Ovary (tissue), 7 donors: ENCODE measurements at regions not wholly inside any gene's neighbourhood (a gene's known extent, or its start where the extent isn't known, plus 50 kb on each side); places are given as distances from the start of the nearest gene placed in this dataset.

Experiments used
- DNase-seq, 5 donors: peaks; one replicate each; pipeline ENCODE4 v3.0.0-alpha.2; 2019 to 2020
- H3K27ac ChIP-seq, 2 donors: fragments of 200-600 bp; one replicate each; pipeline versions ENCODE4 v1.5.1 to v1.8.0; 2019 to 2022
- H3K27me3 ChIP-seq: fragments of 200-600 bp; one replicate; pipeline ENCODE4 v1.8.0; 2022
- H3K36me3 ChIP-seq: fragments of 200-600 bp; sonication (generic); one replicate; pipeline ENCODE4 v1.5.1; 2019
- H3K4me1 ChIP-seq: one replicate; pipeline ENCODE4 v1.8.1; 2013; ENCODE audit warnings: mild to moderate bottlenecking, moderate library complexity; ENCODE audit not compliant: insufficient read depth
- H3K4me3 ChIP-seq: fragments of 200-600 bp; sonication (generic); one replicate; pipeline ENCODE4 v1.5.1; 2017
- H3K9me3 ChIP-seq, 2 donors: fragments of 200-600 bp in 1 of 2; sonication (generic) in 1 of 2; one replicate each; pipeline versions ENCODE4 v1.5.1 to v1.8.1; 2013 to 2019; ENCODE audit warnings: mild to moderate bottlenecking in 1 of 2, moderate library complexity in 1 of 2
- EP300 ChIP-seq: sonication (generic); formaldehyde crosslinking; IDR thresholded peaks from one replicate; pipeline ENCODE4 v1.6.1; 2017; ENCODE audit warnings: antibody characterized with exemption
- POLR2A ChIP-seq: fragments of 450-650 bp; IDR thresholded peaks from one replicate; pipeline ENCODE4 v1.6.1; 2017; ENCODE audit warnings: antibody characterized with exemption, mild to moderate bottlenecking, moderate library complexity
- WGBS, 3 donors: extraction: QIAGEN DNeasy Blood & Tissue Kit in 1 of 3; methylation state at CpG; one replicate each; pipeline versions ENCODE4 v1.1.5 to v1.1.7; 2013 to 2017; 5-methylcytosine and 5-hydroxymethylcytosine counted together
- intact Hi-C, 4 donors: fragments of 100-400 bp; cut with DNase I; formaldehyde crosslinking; loops; one replicate each; pipeline versions ENCODE4 v1.11.0 to v1.15.1; 2022 to 2023
- TF ChIP-seq, protein P1 (sequence below), 3 donors: fragments of 450-650 bp in 2 of 3; fragments of 200-600 bp in 1 of 3; IDR thresholded peaks; one replicate each; pipeline versions ENCODE4 v1.5.1 to v1.8.0; 2016 to 2022; ENCODE audit warnings: antibody characterized with exemption in 3 of 3, mild to moderate bottlenecking in 1 of 3
- donor health status: DM: no; HTN: no; CAD: no; lungs with moderate emphysema.
- donor health status: DM: no; HTN: no; CAD: no.
- donor health status: Bipolar disorder and iron deficiency.
- donor health status: DM: no; HTN: no; CAD: no.
- donor health status: DM: yes; HTN: yes; CAD: no.

DNA sequence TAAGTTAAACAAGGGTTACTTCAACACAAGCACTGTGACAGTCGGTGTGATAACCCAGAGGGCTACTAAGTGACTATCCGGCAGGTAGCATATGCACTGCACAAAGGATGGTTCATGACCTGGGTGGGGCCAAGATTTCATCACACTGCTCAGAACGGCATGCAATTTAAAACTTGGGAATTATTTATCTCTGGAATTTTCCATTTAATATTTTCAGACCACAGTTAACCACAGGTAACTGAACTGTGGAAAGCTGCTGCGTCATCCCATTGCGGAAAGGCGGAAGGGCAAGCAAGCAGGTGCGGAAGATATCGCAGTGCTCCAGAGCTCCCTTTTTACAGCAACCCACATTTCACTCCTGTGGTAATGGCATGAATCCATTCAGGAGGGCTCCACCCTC lies 540.8 kb downstream of the INSC start:
- Histone ChIP-seq H3K27ac (no peak overlapping the region), H3K36me3 (no peaks in the 10 kb centered on the region), H3K4me3 (no peak overlapping the region), H3K27me3 (no peaks in the 10 kb centered on the region), H3K9me3 (no peaks in the 10 kb centered on the region), H3K4me1 (peaks cover 4% of the 10 kb centered on the region)
- TF ChIP-seq POLR2A (no peak), EP300 (no peak)
- TF ChIP-seq, protein P1, sequence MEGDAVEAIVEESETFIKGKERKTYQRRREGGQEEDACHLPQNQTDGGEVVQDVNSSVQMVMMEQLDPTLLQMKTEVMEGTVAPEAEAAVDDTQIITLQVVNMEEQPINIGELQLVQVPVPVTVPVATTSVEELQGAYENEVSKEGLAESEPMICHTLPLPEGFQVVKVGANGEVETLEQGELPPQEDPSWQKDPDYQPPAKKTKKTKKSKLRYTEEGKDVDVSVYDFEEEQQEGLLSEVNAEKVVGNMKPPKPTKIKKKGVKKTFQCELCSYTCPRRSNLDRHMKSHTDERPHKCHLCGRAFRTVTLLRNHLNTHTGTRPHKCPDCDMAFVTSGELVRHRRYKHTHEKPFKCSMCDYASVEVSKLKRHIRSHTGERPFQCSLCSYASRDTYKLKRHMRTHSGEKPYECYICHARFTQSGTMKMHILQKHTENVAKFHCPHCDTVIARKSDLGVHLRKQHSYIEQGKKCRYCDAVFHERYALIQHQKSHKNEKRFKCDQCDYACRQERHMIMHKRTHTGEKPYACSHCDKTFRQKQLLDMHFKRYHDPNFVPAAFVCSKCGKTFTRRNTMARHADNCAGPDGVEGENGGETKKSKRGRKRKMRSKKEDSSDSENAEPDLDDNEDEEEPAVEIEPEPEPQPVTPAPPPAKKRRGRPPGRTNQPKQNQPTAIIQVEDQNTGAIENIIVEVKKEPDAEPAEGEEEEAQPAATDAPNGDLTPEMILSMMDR (IDR thresholded peaks at IDR 0.05), result no peak
- DNase-seq, result no peak
- 80 to 86% (median 80%) methylated on average over 8 of the region's 8 CpGs for WGBS, 3 donors
- intact Hi-C loops, result loop anchor here in 2 of 4 donors (10.0 kb wide), 2 partner anchors 309 to 949 kb away; no protein-coding TSS in a partner anchor

DNA sequence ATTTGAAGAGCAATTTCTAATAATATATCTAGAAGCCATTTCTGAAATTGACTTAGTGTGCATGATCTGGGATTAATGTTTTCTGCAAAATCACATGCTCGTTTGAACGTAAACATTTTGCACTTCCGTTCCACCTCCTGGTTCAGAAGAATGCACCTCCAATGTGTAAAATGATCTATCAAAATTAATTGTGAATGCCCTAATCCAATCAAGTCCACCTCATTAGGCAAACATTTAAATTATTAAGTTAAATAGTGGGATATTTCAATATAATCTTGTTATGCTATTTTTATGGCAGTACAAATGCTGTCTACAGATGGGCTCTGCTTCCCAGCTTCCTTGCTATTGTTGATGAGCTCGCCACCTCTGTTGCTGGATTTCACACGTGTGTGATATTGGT lies 542.5 kb downstream of the INSC start:
- 81 to 90% (median 84%) methylated on average over 5 of the region's 5 CpGs for WGBS, 3 donors
- intact Hi-C loops, result loop anchor here in 2 of 4 donors (10.0 kb wide), 2 partner anchors 308 to 948 kb away; no protein-coding TSS in a partner anchor
- Histone ChIP-seq H3K27me3 (no peaks in the 10 kb centered on the region), H3K4me1 (no peaks in the 10 kb centered on the region), H3K9me3 (no peaks in the 10 kb centered on the region), H3K27ac (no peak overlapping the region), H3K36me3 (no peaks in the 10 kb centered on the region), H3K4me3 (no peak overlapping the region)
- no peak for DNase-seq
- TF ChIP-seq EP300 (no peak), POLR2A (no peak)
- TF ChIP-seq, protein P1 (IDR thresholded peaks at IDR 0.05), result no peak

DNA sequence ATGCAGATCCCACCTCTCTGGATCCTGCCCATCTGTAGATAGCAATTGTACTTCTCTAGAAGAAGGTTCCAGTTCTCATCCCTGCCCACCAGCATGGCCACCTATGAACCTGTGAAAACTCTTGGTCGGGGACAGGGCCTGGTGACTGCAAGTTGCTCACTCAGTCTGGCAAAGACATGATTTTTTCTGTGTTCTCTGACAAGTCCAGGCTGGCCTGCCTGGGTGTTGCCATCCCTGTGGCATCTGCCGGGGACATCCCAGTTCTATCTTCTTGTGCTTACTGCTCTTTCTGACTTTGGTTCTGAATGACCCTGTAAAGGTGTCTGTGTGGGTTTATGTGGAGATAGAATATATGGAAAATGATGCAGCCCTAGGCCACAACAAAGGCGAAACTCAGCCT lies 545.8 kb downstream of the INSC start:
- H3K27ac ChIP-seq, result no peak overlapping the region
- DNase-seq, result no peak

DNA sequence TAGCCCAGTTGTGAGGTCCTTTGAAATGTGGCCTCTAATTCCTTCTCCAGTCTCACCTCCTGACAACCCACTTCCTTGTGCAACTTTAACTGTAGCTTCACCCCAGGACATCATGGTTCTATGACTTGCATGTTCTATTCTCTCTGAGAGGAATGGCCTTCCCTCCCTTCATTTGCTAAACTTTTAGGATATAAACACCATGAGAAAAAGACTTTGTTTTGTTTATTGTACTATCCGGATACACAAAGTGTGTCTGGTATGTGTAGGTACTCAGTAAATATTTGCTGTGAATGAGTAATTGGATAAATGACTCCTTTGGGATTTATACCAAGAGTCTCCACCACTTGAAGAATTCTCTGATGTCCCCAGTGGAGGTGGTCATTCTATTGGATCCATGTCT lies 547.6 kb downstream of the INSC start:
- 77 to 87% (median 81%) methylated on average over 1 of the region's 1 CpG for WGBS, 3 donors
- Histone ChIP-seq H3K4me1 (no peaks in the 10 kb centered on the region), H3K36me3 (no peaks in the 10 kb centered on the region), H3K27ac (no peak overlapping the region), H3K27me3 (no peaks in the 10 kb centered on the region), H3K9me3 (no peaks in the 10 kb centered on the region), H3K4me3 (no peak overlapping the region)
- no peak for DNase-seq
- no peak for TF ChIP-seq EP300
- TF ChIP-seq, protein P1 (IDR thresholded peaks at IDR 0.05), result no peak
- no peak for TF ChIP-seq POLR2A
- intact Hi-C loops, result no loop called here

More for the DNA sequence above, 545.8 kb downstream of the INSC start:
- H3K27me3 ChIP-seq, result no peaks in the 10 kb centered on the region
- no peaks in the 10 kb centered on the region for H3K4me1 ChIP-seq
- intact Hi-C loops, result no loop called here
- 91 to 97% (median 94%) methylated on average over 3 of the region's 3 CpGs for WGBS, 3 donors
- TF ChIP-seq EP300 (no peak), POLR2A (no peak)
- TF ChIP-seq, protein P1 (IDR thresholded peaks at IDR 0.05), result no peak
- H3K4me3 ChIP-seq, result no peak overlapping the region
- H3K36me3 ChIP-seq, result no peaks in the 10 kb centered on the region
- H3K9me3 ChIP-seq, result no peaks in the 10 kb centered on the region

DNA sequence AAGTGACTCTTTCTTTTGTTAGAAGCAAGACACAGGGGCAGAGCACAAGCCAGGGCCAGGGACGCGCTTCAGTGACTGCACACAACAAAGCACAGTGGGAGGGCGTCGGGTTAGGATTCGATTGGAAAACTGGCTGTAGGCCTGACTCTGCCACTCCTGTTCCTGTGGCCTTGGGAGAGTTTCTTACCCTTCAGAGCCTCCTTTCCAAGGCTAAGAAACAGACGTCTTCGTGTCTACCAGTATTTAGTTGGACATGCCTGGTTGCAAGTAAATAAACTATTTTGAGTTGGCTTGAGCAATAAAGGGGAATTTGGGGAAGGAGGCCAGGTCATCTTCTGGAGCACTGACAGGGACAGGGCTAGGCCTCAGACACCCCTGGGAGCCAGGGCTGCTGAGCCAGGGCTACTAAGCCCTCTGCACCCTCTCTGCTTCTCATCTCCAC lies 549.1 kb downstream of the INSC start:
- DNase-seq, result no peak
- H3K4me1 ChIP-seq, result no peaks in the 10 kb centered on the region
- 28 to 39% (median 29%) methylated on average over 7 of the region's 7 CpGs for WGBS, 3 donors
- intact Hi-C loops, result no loop called here
- no peak for TF ChIP-seq POLR2A
- no peak for TF ChIP-seq EP300
- TF ChIP-seq, protein P1 (IDR thresholded peaks at IDR 0.05), result no peak
- no peaks in the 10 kb centered on the region for H3K36me3 ChIP-seq
- no peaks in the 10 kb centered on the region for H3K27me3 ChIP-seq
- no peaks in the 10 kb centered on the region for H3K9me3 ChIP-seq
- H3K27ac ChIP-seq, result no peak overlapping the region
- H3K4me3 ChIP-seq, result no peak overlapping the region
